ENCODE measurements at regions not wholly inside any gene's neighbourhood (a gene's known extent, or its start where the extent isn't known, plus 50 kb on each side); places are given as distances from the start of the nearest gene placed in this dataset.

DNA sequence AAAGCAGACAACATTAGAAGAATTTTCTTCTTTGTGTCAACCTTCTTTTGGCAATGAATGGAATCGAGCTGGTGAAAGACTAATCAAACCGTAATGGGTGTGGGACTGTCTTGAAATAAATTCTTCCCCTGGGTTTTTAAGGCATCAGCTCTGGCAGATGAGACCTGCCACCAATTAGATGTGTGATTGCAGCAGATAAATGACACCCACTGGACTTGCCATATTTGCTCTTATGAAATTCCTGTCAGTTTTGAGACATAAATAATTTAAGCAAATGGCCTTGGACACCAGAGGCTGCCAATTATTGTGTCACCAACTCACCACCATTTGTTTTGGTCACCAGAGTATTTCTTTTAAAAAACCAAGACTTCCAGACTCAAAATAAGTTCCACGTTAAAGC, 135.9 kb upstream of the RGMB start:
- TF ChIP-seq POLR2AphosphoS5 (IDR thresholded peaks at IDR 0.05; ENCODE audit: low read depth, low read length) (no peak), TAF1 (IDR thresholded peaks at IDR 0.05; ENCODE audit: borderline replicate concordance, insufficient read depth, low read length) (no peak), FOXP2 (optimal IDR thresholded peaks at IDR 0.05; ENCODE audit: borderline replicate concordance, extremely low read depth, extremely low read length, insufficient read depth) (no peak), SIN3A (IDR thresholded peaks at IDR 0.05; ENCODE audit: borderline replicate concordance, insufficient read depth, low read length) (no peak)
- TF ChIP-seq, protein P1, sequence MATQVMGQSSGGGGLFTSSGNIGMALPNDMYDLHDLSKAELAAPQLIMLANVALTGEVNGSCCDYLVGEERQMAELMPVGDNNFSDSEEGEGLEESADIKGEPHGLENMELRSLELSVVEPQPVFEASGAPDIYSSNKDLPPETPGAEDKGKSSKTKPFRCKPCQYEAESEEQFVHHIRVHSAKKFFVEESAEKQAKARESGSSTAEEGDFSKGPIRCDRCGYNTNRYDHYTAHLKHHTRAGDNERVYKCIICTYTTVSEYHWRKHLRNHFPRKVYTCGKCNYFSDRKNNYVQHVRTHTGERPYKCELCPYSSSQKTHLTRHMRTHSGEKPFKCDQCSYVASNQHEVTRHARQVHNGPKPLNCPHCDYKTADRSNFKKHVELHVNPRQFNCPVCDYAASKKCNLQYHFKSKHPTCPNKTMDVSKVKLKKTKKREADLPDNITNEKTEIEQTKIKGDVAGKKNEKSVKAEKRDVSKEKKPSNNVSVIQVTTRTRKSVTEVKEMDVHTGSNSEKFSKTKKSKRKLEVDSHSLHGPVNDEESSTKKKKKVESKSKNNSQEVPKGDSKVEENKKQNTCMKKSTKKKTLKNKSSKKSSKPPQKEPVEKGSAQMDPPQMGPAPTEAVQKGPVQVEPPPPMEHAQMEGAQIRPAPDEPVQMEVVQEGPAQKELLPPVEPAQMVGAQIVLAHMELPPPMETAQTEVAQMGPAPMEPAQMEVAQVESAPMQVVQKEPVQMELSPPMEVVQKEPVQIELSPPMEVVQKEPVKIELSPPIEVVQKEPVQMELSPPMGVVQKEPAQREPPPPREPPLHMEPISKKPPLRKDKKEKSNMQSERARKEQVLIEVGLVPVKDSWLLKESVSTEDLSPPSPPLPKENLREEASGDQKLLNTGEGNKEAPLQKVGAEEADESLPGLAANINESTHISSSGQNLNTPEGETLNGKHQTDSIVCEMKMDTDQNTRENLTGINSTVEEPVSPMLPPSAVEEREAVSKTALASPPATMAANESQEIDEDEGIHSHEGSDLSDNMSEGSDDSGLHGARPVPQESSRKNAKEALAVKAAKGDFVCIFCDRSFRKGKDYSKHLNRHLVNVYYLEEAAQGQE (IDR thresholded peaks at IDR 0.05; ENCODE audit: insufficient read depth in 1 of 2, low read depth in 2 of 2, low read length in 2 of 2): no peak

DNA sequence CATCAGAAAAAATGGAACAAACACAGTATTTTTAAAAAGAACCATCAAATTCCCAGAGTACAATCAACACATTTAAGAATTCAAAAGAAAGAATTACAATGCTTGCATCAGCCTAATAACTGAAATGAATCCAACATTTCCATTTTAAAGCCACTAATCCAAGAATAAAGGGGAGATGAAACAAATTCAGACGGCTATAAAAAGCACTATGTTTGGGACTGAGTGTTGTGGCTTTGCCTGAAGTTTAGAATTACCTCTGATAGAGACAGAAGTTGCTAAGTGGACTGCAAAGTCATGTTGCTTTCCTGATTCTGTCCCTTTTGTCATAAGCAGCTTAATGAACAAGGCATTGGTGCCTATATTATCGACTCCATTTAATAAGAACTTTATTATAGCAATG, 135.4 kb upstream of the RGMB start:
- TF ChIP-seq FOXP2 (optimal IDR thresholded peaks at IDR 0.05; ENCODE audit: borderline replicate concordance, extremely low read depth, extremely low read length, insufficient read depth) (no peak), SIN3A (IDR thresholded peaks at IDR 0.05; ENCODE audit: borderline replicate concordance, insufficient read depth, low read length) (no peak), POLR2AphosphoS5 (IDR thresholded peaks at IDR 0.05; ENCODE audit: low read depth, low read length) (no peak), TAF1 (IDR thresholded peaks at IDR 0.05; ENCODE audit: borderline replicate concordance, insufficient read depth, low read length) (no peak)
- TF ChIP-seq, protein P1 (IDR thresholded peaks at IDR 0.05; ENCODE audit: insufficient read depth in 1 of 2, low read depth in 2 of 2, low read length in 2 of 2): no peak

DNA sequence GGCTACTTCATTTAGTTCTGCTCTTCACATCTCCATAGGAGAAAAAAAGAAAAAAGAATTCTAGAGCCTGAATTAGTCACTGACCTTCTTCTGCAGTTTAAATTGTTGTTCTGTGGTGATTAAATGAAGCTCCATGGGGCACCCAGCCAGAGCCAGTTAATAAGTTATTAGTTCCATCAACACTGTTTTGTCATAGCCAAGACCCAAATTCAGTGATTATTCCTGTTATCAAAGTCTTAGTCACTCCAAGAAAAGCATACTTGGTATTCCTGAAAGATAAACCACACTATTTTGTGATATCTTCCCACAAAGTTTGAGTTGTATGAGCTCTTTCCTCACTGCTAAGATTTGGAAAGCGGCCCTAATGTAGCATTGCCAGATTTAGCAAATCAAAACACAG, 134.8 kb upstream of the RGMB start:
- TF ChIP-seq POLR2AphosphoS5 (IDR thresholded peaks at IDR 0.05; ENCODE audit: low read depth, low read length): no peak
- TF ChIP-seq, protein P1 (IDR thresholded peaks at IDR 0.05; ENCODE audit: insufficient read depth in 1 of 2, low read depth in 2 of 2, low read length in 2 of 2): no peak
- no peak for TF ChIP-seq TAF1 (IDR thresholded peaks at IDR 0.05; ENCODE audit: borderline replicate concordance, insufficient read depth, low read length)

DNA sequence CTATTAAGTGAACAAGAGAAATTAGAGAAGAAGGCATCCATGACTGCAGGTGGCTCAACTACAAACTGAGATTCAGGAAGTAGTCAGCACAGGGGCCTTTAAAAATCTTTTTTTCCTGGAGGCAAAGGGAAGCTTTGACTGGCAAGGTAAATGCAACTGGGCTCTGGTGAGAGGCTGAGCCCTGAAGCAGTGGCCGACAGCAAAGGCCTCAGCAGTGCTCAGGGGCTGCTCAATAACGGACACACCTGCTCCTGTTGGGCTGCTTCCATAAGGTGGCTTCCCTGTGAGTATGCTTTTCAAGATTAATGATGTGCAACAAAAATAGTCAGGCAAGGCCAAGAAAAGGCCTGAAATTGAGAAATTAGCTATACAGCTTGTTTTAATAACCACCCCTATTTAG, 134.2 kb upstream of the RGMB start:
- no peak for TF ChIP-seq SIN3A (IDR thresholded peaks at IDR 0.05; ENCODE audit: borderline replicate concordance, insufficient read depth, low read length)
- no peak for TF ChIP-seq POLR2AphosphoS5 (IDR thresholded peaks at IDR 0.05; ENCODE audit: low read depth, low read length)
- TF ChIP-seq, protein P1 (IDR thresholded peaks at IDR 0.05; ENCODE audit: insufficient read depth in 1 of 2, low read depth in 2 of 2, low read length in 2 of 2): no peak
- TF ChIP-seq FOXP2 (optimal IDR thresholded peaks at IDR 0.05; ENCODE audit: borderline replicate concordance, extremely low read depth, extremely low read length, insufficient read depth): no peak
- no peak for TF ChIP-seq TAF1 (IDR thresholded peaks at IDR 0.05; ENCODE audit: borderline replicate concordance, insufficient read depth, low read length)

DNA sequence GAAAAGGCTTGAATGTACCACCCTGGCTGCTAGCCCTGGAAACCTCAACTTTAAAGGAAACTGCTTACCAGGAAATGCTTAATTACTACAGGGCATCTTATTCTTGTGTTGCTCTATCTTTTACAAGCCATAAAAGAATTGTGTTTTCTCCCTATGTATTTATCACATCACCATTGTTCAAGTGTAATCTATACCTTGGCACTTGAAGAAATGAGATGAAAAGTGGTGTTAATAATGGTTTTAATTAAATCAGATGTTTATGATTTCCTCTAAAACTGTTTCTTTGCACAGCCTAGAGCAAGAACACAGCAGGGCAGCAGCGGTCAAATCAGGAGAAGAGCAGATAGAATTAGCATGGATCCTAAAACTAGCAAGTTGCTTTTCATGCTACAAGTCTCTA, 131.8 kb upstream of the RGMB start:
- TF ChIP-seq SIN3A (IDR thresholded peaks at IDR 0.05; ENCODE audit: borderline replicate concordance, insufficient read depth, low read length) (no peak), TAF1 (IDR thresholded peaks at IDR 0.05; ENCODE audit: borderline replicate concordance, insufficient read depth, low read length) (no peak), FOXP2 (optimal IDR thresholded peaks at IDR 0.05; ENCODE audit: borderline replicate concordance, extremely low read depth, extremely low read length, insufficient read depth) (no peak), POLR2AphosphoS5 (IDR thresholded peaks at IDR 0.05; ENCODE audit: low read depth, low read length) (no peak)
- TF ChIP-seq, protein P1 (IDR thresholded peaks at IDR 0.05; ENCODE audit: insufficient read depth in 1 of 2, low read depth in 2 of 2, low read length in 2 of 2): no peak
